GM12878 (cell line): ENCODE measurements at regions not wholly inside any gene's neighbourhood (a gene's known extent, or its start where the extent isn't known, plus 50 kb on each side); places are given as distances from the start of the nearest gene placed in this dataset.

Source experiments
- ATAC-seq: fragments of 200-7000 bp; cut with Tn5 transposase; 3 replicates; pipeline ENCODE4 v1.9.1; 2020; ENCODE audit warnings: mild to moderate bottlenecking, moderate library complexity
- BruUV-seq: library from RNA; stranded (reverse); fragments of 400-500 nt; replicated peaks from 2 replicates; lab custom pipeline; 2021; lab: Mats Ljungman, UMichigan
- CTCF ChIA-PET: fragments of 300-600 bp; sonication (Branson Sonifier 250); formaldehyde crosslinking; extraction: SDS; loops from one replicate; lab custom pipeline; 2021; ENCODE audit warnings: inconsistent platforms; lab: Yijun Ruan, JAX
- POLR2A ChIA-PET: fragments of 350-600 bp; formaldehyde crosslinking; extraction: SDS; loops from one replicate; lab custom pipeline; 2021; ENCODE audit warnings: inconsistent platforms; lab: Charles Lee
- RAD21 ChIA-PET: fragments of 300-600 bp; sonication (Branson Sonifier 250); formaldehyde crosslinking; loops from one replicate; lab custom pipeline; 2023; ENCODE audit warnings: antibody characterized with exemption; ENCODE audit not compliant: unreplicated experiment; lab: Charles Lee
- SMC1A ChIA-PET: fragments of 300-600 bp; sonication (Branson Sonifier 250); formaldehyde crosslinking; loops from one replicate; lab custom pipeline; 2023; ENCODE audit not compliant: unreplicated experiment, uncharacterized antibody; lab: Charles Lee
- DNase-seq: peaks from one replicate; pipeline ENCODE4 v3.0.0-alpha.2; 2011; ENCODE audit warnings: low read depth, low spot score
- FAIRE-seq: peaks from 3 replicates; lab custom pipeline; 2011; peaks lifted over from hg19 to GRCh38; lab: Jason Lieb, UNC
- H2AFZ ChIP-seq: 2 replicates; pipeline ENCODE4 v1.6.0; 2011; ENCODE audit warnings: low read depth, low read length, control low read depth; ENCODE audit not compliant: control insufficient read depth
- H3K27ac ChIP-seq: 2 replicates; pipeline ENCODE4 v1.5.1; 2011; ENCODE audit warnings: control low read depth; ENCODE audit not compliant: control insufficient read depth, insufficient read depth
- H3K27me3 ChIP-seq, 2 experiments: replicated peaks in 1 of 2; 2 replicates each; pipeline versions ENCODE4 v1.6.0 to v1.6.1; 2011; ENCODE audit warnings: low read length in 1 of 2; ENCODE audit not compliant: control insufficient read depth in 2 of 2, insufficient read depth in 2 of 2
- H3K36me3 ChIP-seq, 2 experiments: 2 replicates each; pipeline ENCODE4 v1.5.1; 2011; ENCODE audit warnings: low read length in 1 of 2; ENCODE audit not compliant: control insufficient read depth in 2 of 2, insufficient read depth in 2 of 2
- H3K4me1 ChIP-seq: 2 replicates; pipeline ENCODE4 v1.6.1; 2011; ENCODE audit warnings: mild to moderate bottlenecking, low read length, moderate library complexity, mixed read lengths; ENCODE audit not compliant: control insufficient read depth, insufficient read depth
- H3K4me2 ChIP-seq: 2 replicates; pipeline ENCODE4 v1.6.0; 2011; ENCODE audit warnings: control low read depth; ENCODE audit not compliant: control insufficient read depth, insufficient read depth
- H3K4me3 ChIP-seq: fragments of 200-600 bp; sonication (generic); 2 replicates; pipeline ENCODE4 v1.5.1; 2016
- H3K79me2 ChIP-seq: 2 replicates; pipeline ENCODE4 v1.6.0; 2011; ENCODE audit warnings: low read length; ENCODE audit not compliant: control insufficient read depth, insufficient read depth
- H3K9ac ChIP-seq: 2 replicates; pipeline ENCODE4 v1.8.0; 2011; ENCODE audit warnings: low read length, control low read depth, mixed read lengths; ENCODE audit not compliant: control insufficient read depth, insufficient read depth
- H3K9me3 ChIP-seq: replicated peaks from 3 replicates; pipeline ENCODE4 v1.5.1; 2011; ENCODE audit warnings: mild to moderate bottlenecking, low read length; ENCODE audit not compliant: control insufficient read depth, insufficient read depth
- H4K20me1 ChIP-seq: 2 replicates; pipeline ENCODE4 v1.6.0; 2011; ENCODE audit not compliant: control insufficient read depth, insufficient read depth
- CBX5 ChIP-seq: sonication (generic); IDR thresholded peaks from 2 replicates; pipeline ENCODE4 v1.6.1; 2016; ENCODE audit warnings: low read depth, moderate library complexity, mild to moderate bottlenecking, inconsistent platforms
- CTCF ChIP-seq, 3 experiments: IDR thresholded peaks in 2 of 3; conservative IDR thresholded peaks in 1 of 3; 2 replicates each; pipeline ENCODE4 v1.5.1; 2011; ENCODE audit warnings: low read depth in 3 of 3, low read length in 3 of 3, mild to moderate bottlenecking in 3 of 3, control low read depth in 2 of 3, moderate library complexity in 2 of 3, inconsistent platforms in 1 of 3, mixed read lengths in 1 of 3; ENCODE audit not compliant: control insufficient read depth in 2 of 3, insufficient read depth in 1 of 3; ENCODE audit errors: extremely low read depth in 1 of 3
- RAD21 ChIP-seq: IDR thresholded peaks from 2 replicates; pipeline ENCODE4 v1.6.1; 2011; ENCODE audit warnings: mild to moderate bottlenecking, low read depth, low read length, moderate library complexity; ENCODE audit not compliant: insufficient read depth
- SMC3 ChIP-seq: IDR thresholded peaks from 2 replicates; pipeline ENCODE4 v1.6.1; 2011; ENCODE audit warnings: low read length, improper control_type of control experiment, borderline replicate concordance
- STAT3 ChIP-seq: IDR thresholded peaks from 2 replicates; pipeline ENCODE4 v1.6.1; 2011; ENCODE audit warnings: low read depth, low read length, improper control_type of control experiment
- YY1 ChIP-seq: IDR thresholded peaks from 2 replicates; pipeline ENCODE4 v1.6.1; 2011; ENCODE audit warnings: low read depth, mild to moderate bottlenecking, low read length
- WGBS: methylation state at CpG from one replicate; pipeline ENCODE4 v1.1.6; 2016; ENCODE audit warnings: low lambda C conversion rate; ENCODE audit not compliant: insufficient replicate concordance, insufficient coverage; ENCODE audit errors: missing lambda C conversion rate; 5-methylcytosine and 5-hydroxymethylcytosine counted together
- in situ Hi-C: fragments of 300-500 bp; cut with MboI; formaldehyde crosslinking; loops from 9 replicates; pipeline ENCODE4 v1.14.3; 2018; ENCODE audit warnings: mixed read lengths
- intact Hi-C: fragments of 100-400 bp; cut with micrococcal nuclease; formaldehyde crosslinking; loops from one replicate; pipeline ENCODE4 v1.14.2; 2022; ENCODE audit not compliant: unreplicated experiment

- 26% methylated on average over 4 of the region's 4 CpGs for WGBS
- no peaks in the 10 kb centered on the region for H3K79me2 ChIP-seq
- FAIRE-seq (no peak), ATAC-seq (peak; percentile 92), DNase-seq (no peak)
- no peak overlapping the region for H3K27ac ChIP-seq
- in situ Hi-C loops, result no loop called here
- no peak overlapping the region for H3K4me2 ChIP-seq
- no peaks in the 10 kb centered on the region for H3K36me3 ChIP-seq
- H3K4me1 ChIP-seq, result no peaks in the 10 kb centered on the region
- intact Hi-C loops, result loop anchor here (1.0 to 10.0 kb wide), 3 partner anchors 133 to 362 kb away; no protein-coding TSS in a partner anchor
- no peaks in the 10 kb centered on the region for H3K9me3 ChIP-seq
- H4K20me1 ChIP-seq, result no peaks in the 10 kb centered on the region
- ChIA-PET SMC1A (interaction anchor here (0.8 to 1.8 kb wide), 2 partner anchors 362 to 371 kb away, joined by 5 to 7 read pairs; no protein-coding TSS in a partner anchor), CTCF (interaction anchor here (0.6 to 1.9 kb wide), 11 partner anchors 33 to 408 kb away, joined by 3 to 11 read pairs (median 3); no protein-coding TSS in a partner anchor), POLR2A (interaction anchor here (0.7 kb wide), 2 partner anchors 572 to 1123 kb away, joined by 3 read pairs; no protein-coding TSS in a partner anchor), RAD21 (interaction anchor here (0.7 to 1.3 kb wide), 5 partner anchors 10 to 1546 kb away, joined by 3 to 4 read pairs (median 3); no protein-coding TSS in a partner anchor)
- TF ChIP-seq STAT3 (no peak), YY1 (peak; percentile 86), SMC3 (peak; percentile 30; the same call in 1 of the 2 replicates), CTCF (IDR thresholded peaks at IDR 0.05 in 2 of 3, conservative IDR thresholded peaks at IDR 0.05 in 1 of 3; ENCODE audit: control insufficient read depth in 2 of 3, extremely low read depth in 1 of 3, insufficient read depth in 1 of 3, low read depth in 3 of 3, low read length in 3 of 3) (peak; percentile 41 to 54 (median 43); a peak in 5 of 6 replicates), CBX5 (no peak), RAD21 (peak; percentile 77)
- no peak overlapping the region for H2AFZ ChIP-seq
- no peak overlapping the region for H3K4me3 ChIP-seq
- no TSS peak for BruUV-seq
- no peak overlapping the region for H3K9ac ChIP-seq
- H3K27me3 ChIP-seq, result no peaks in the 10 kb centered on the region
These were observed 73.4 kb upstream of the MAGEB2 start for GRCh38 chrX:30141966-30142365.
